Right cardiac atrium (tissue), 5 donors: ENCODE measurements at regions not wholly inside any gene's neighbourhood (a gene's known extent, or its start where the extent isn't known, plus 50 kb on each side); places are given as distances from the start of the nearest gene placed in this dataset.
A peak's percentile ranks its signal among the peaks of the same experiment; 100 is the strongest.

Experiments used
- ATAC-seq, 2 donors: fragments of 200-7000 bp; cut with Tn5 transposase; one replicate each; pipeline versions ENCODE4 v1.8.0 to v1.9.1; 2020; ENCODE audit warnings: moderate library complexity in 2 of 2, mild to moderate bottlenecking in 1 of 2
- DNase-seq, 3 donors: peaks; one replicate each; pipeline ENCODE4 v3.0.0-alpha.2; 2020
- H3K27ac ChIP-seq: one replicate; pipeline ENCODE4 v1.5.1; 2013; ENCODE audit warnings: mild to moderate bottlenecking, low read length, control low read depth, moderate library complexity
- H3K27me3 ChIP-seq: one replicate; pipeline ENCODE4 v1.6.1; 2013; ENCODE audit not compliant: control insufficient read depth, insufficient read depth
- H3K4me1 ChIP-seq: one replicate; pipeline ENCODE4 v1.6.1; 2013; ENCODE audit warnings: low read length; ENCODE audit not compliant: control insufficient read depth, insufficient read depth
- H3K4me3 ChIP-seq: one replicate; pipeline ENCODE4 v1.5.1; 2013; ENCODE audit warnings: low read length, control low read depth
- H3K9me3 ChIP-seq: one replicate; pipeline ENCODE4 v1.6.1; 2013; ENCODE audit warnings: low read length; ENCODE audit not compliant: control insufficient read depth
- WGBS: extraction: QIAGEN DNeasy Blood & Tissue Kit; methylation state at CpG from one replicate; pipeline ENCODE4 v1.1.7; 2013; 5-methylcytosine and 5-hydroxymethylcytosine counted together
- intact Hi-C, 4 donors: fragments of 100-400 bp; cut with DNase I; formaldehyde crosslinking; loops; one replicate each; pipeline versions ENCODE4 v1.11.0 to v1.14.0; 2022 to 2023
- donor health status: healthy with polysubstance abuse.
- donor health status: DM: no; HTN: yes; CAD: no.
- donor health status: DM: no; HTN: no; CAD: no.
- donor health status: DM: no; HTN: yes; CAD: no; lungs with severe emphysema.
- donor health status: DM: yes; HTN: yes; CAD: no.

DNA sequence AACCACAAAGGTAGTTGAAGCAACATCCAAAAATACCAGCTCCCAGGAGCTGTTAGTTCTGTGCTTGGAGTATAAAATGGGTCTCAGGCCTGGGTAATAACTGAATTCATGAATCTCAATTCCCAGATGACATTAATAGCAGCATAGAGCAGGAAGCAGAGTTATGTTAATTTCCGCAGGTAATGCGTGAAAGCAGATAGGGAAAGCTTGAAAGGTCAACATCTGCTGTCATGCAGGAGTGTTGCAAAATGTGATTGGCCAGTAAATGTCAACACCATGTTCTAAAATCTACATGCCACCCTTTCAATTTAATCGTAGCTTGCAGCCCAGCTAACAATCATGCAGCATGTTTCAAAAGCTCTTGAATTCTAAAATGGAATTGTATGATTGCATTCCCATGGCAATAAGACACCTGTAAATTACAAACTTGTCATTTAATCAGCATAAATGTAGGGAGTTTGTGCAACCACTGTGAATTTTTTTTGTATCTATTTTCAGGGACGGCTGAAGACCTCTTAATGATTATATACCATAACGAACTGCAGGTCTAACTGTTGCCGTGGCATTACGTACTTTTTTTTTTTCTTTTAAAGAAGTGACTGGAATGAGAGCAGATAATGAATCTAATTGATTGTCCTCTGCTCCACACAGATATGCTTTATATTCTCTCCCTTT lies 635.8 kb upstream of the FOXG1 start:
- no peaks in the 10 kb centered on the region for H3K9me3 ChIP-seq
- no peak overlapping the region for H3K4me3 ChIP-seq
- H3K27me3 ChIP-seq = no peaks in the 10 kb centered on the region
- H3K27ac ChIP-seq = no peak overlapping the region
- WGBS = 49% methylated on average over 7 of the region's 7 CpGs
- no peaks in the 10 kb centered on the region for H3K4me1 ChIP-seq
- intact Hi-C loops = no loop called here
- ATAC-seq = no peak
- no peak for DNase-seq

DNA sequence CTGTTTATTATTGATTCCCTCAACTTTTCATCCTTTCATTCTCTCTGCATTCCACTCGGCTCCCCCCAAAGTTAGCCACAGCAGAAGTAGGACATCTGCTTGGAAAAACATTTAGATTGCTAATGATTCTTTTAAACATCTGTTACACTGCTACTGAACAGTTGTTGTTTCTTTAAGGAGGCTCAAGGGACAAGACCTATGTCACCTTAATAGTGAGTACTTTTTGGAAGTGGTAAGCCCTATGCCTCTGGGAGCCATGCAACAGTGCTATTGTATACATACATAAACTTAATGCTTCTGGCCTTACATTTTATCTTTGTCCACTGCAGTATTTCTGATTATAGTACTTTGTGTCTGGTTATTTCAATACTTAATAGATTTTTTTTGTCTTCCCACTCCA lies 628.2 kb upstream of the FOXG1 start:
- H3K4me1 ChIP-seq = no peaks in the 10 kb centered on the region
- H3K27ac ChIP-seq = no peak overlapping the region
- intact Hi-C loops = no loop called here
- no peaks in the 10 kb centered on the region for H3K9me3 ChIP-seq
- ATAC-seq (no peak), DNase-seq (no peak)
- no peak overlapping the region for H3K4me3 ChIP-seq
- WGBS = 46% methylated on average over 1 of the region's 1 CpG
- H3K27me3 ChIP-seq = no peaks in the 10 kb centered on the region

- Histone ChIP-seq H3K27me3 (no peaks in the 10 kb centered on the region), H3K4me1 (no peaks in the 10 kb centered on the region), H3K4me3 (no peak overlapping the region), H3K9me3 (no peaks in the 10 kb centered on the region), H3K27ac (no peak overlapping the region)
- ATAC-seq (no peak), DNase-seq (no peak)
- intact Hi-C loops = no loop called here
- 68% methylated on average over 2 of the region's 2 CpGs for WGBS
These were observed 624.9 kb upstream of the FOXG1 start for GRCh38 chr14:28141662-28142061.

- DNase-seq = no peak
- no peak overlapping the region for H3K27ac ChIP-seq
- intact Hi-C loops = no loop called here
- no peak for ATAC-seq
- no peaks in the 10 kb centered on the region for H3K27me3 ChIP-seq
- WGBS = 16% methylated on average over 3 of the region's 3 CpGs
- no peaks in the 10 kb centered on the region for H3K9me3 ChIP-seq
- H3K4me1 ChIP-seq = no peaks in the 10 kb centered on the region
- no peak overlapping the region for H3K4me3 ChIP-seq
These were observed 624.1 kb upstream of the FOXG1 start for GRCh38 chr14:28142400-28143015.

- Histone ChIP-seq H3K4me3 (no peak overlapping the region), H3K27me3 (no peaks in the 10 kb centered on the region), H3K27ac (no peak overlapping the region), H3K9me3 (no peaks in the 10 kb centered on the region), H3K4me1 (no peaks in the 10 kb centered on the region)
- DNase-seq (no peak), ATAC-seq (no peak)
- intact Hi-C loops = no loop called here
- 56% methylated on average over 3 of the region's 3 CpGs for WGBS
These were observed 623.3 kb upstream of the FOXG1 start for GRCh38 chr14:28143316-28143715.

GRCh38 chr14:28151926-28152325 lies 614.7 kb upstream of the FOXG1 start:
- Histone ChIP-seq H3K4me1 (no peaks in the 10 kb centered on the region), H3K4me3 (no peak overlapping the region), H3K27me3 (no peaks in the 10 kb centered on the region), H3K27ac (no peak overlapping the region), H3K9me3 (no peaks in the 10 kb centered on the region)
- DNase-seq (no peak), ATAC-seq (no peak)
- WGBS = 74% methylated on average over 3 of the region's 3 CpGs
- intact Hi-C loops = no loop called here

DNA sequence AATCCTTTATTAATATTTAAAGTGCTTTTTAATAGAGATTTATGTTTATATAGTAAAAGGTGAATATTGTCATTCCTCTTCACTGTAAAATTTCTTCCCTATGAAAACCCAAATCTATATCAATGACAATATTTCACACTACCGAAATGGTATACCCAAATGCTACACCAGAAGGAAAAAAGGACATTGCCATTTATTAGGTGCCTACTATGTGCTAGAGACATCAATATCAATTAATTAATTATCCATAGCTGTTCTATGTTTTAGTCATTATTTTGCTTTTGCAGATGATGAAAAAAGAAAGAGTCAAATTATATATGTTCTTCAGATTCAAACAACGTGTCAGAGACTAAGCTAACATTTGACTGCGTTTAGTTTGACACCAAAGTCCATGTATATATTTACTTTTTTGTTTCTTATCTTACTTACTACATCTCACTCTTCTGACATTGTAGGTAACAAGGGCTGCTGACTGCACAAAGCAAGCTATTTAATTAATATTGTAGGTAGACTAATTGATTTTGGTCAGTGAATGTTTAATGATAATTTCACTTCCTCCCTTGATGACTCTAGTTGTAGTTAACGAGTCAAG lies 614.0 kb upstream of the FOXG1 start:
- H3K27ac ChIP-seq = no peak overlapping the region
- no peak overlapping the region for H3K4me3 ChIP-seq
- no peak for DNase-seq
- 65% methylated on average over 4 of the region's 4 CpGs for WGBS
- ATAC-seq = no peak
- no peaks in the 10 kb centered on the region for H3K27me3 ChIP-seq
- intact Hi-C loops = no loop called here
- no peaks in the 10 kb centered on the region for H3K4me1 ChIP-seq
- H3K9me3 ChIP-seq = no peaks in the 10 kb centered on the region

DNA sequence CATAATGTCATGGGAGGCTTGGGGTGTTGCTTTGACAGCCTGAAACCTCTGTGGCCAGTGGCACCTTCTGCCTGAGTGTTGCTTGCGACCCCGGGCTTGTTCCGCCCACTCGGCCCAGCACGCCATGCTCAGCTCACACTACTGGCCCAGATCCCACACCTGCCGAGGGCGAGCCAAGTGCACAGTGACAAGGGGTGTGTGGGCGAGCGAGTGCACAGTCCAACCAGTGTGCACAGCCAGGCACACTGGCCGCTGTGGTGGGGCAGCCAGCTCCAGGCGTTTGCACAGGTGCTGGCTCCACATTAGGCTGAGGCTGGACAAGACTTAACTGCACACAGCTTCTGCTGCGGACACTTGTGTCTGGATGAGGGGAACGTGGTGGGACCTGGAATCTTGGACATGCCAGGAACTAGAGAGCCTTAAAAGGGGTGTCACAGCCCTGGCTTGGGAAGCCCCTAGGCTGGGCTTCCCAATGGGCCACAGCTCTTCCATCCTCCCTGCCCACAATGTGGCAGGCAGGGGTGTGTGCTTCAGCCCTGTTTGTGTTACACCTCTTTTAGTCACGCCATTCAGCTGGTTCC lies 609.2 kb upstream of the FOXG1 start:
- DNase-seq (peak in 2 of 3 donors; percentile 11 to 32), ATAC-seq (peak in 1 of 2 donors; percentile 11)
- Histone ChIP-seq H3K4me3 (no peak overlapping the region), H3K4me1 (no peaks in the 10 kb centered on the region), H3K9me3 (no peaks in the 10 kb centered on the region), H3K27me3 (no peaks in the 10 kb centered on the region), H3K27ac (no peak overlapping the region)
- 82% methylated on average over 14 of the region's 14 CpGs for WGBS
- intact Hi-C loops = no loop called here

DNA sequence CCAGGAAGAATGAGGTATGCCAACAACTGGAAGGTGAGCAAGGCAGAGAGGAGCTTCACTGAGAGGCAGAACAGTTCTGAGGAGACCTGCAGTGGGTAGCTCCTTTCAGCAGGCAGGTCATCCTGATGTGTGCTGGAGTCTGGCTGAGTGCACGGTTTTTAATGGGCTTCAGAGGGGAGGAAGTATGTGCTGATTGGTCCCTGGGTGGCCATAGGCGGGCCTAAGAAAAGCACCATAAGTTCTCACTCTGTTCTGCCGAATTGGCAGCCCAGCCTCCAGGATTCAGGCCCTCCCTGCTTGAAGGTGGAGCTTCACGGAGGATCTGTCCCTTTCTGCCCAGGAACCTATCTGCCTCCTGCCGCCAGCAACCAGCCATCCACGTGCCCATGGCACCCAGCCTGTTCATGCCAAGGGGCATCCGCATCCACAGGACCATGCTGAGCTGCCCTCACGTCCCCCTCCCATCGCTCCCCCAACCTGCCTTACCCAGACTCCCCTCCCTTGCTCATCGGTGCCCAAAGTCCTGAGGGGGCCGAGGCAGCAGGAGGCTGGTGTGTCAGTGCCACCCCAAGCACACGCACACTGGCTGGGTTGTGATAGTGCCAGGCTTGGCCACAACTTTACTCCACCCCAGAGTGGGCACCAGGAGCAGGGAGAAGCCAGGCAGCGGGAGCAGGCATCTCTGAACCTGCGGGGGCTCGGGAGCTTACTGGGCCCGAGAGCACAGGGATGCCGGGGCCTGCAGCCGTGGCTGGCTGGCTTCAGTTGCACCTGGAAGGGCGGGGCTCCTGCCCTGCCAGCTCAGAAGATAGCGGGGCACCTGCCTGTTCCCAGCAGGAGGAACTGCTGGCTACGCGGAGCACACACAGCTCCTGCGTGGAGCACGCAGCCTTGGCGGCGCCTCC lies 608.4 kb upstream of the FOXG1 start:
- Histone ChIP-seq H3K4me1 (no peaks in the 10 kb centered on the region), H3K9me3 (no peaks in the 10 kb centered on the region), H3K27ac (no peak overlapping the region), H3K4me3 (no peak overlapping the region), H3K27me3 (no peaks in the 10 kb centered on the region)
- intact Hi-C loops = no loop called here
- ATAC-seq (peak in 1 of 2 donors; percentile 11), DNase-seq (peak in 1 of 3 donors; percentile 12)
- WGBS = 88% methylated on average over 26 of the region's 26 CpGs

GRCh38 chr14:28161040-28161439 lies 605.5 kb upstream of the FOXG1 start:
- intact Hi-C loops = no loop called here
- Histone ChIP-seq H3K4me1 (no peaks in the 10 kb centered on the region), H3K4me3 (no peak overlapping the region), H3K9me3 (no peaks in the 10 kb centered on the region), H3K27me3 (no peaks in the 10 kb centered on the region), H3K27ac (no peak overlapping the region)
- no peak for ATAC-seq
- DNase-seq = no peak
- 67% methylated on average over 2 of the region's 2 CpGs for WGBS
